Suprapubic skin (tissue), 4 donors: ENCODE measurements at regions not wholly inside any gene's neighbourhood (a gene's known extent, or its start where the extent isn't known, plus 50 kb on each side); places are given as distances from the start of the nearest gene placed in this dataset.

Experiments used
- DNase-seq, 2 donors: peaks; one replicate each; pipeline ENCODE4 v3.0.0-alpha.2; 2019; ENCODE audit warnings: low spot score in 2 of 2
- H3K27ac ChIP-seq: fragments of 200-600 bp; sonication (generic); one replicate; pipeline ENCODE4 v1.5.1; 2019
- H3K27me3 ChIP-seq: fragments of 200-600 bp; sonication (generic); one replicate; pipeline ENCODE4 v1.5.1; 2019
- H3K36me3 ChIP-seq: fragments of 200-600 bp; sonication (generic); one replicate; pipeline ENCODE4 v1.5.1; 2019
- H3K4me1 ChIP-seq: fragments of 200-600 bp; sonication (generic); one replicate; pipeline ENCODE4 v1.5.1; 2019
- H3K4me3 ChIP-seq: fragments of 200-600 bp; sonication (generic); one replicate; pipeline ENCODE4 v1.5.1; 2019; ENCODE audit warnings: mild to moderate bottlenecking
- H3K9me3 ChIP-seq: fragments of 200-600 bp; sonication (generic); one replicate; pipeline ENCODE4 v1.5.1; 2019
- CTCF ChIP-seq, 2 donors: fragments of 200-600 bp in 1 of 2; fragments of 450-650 bp in 1 of 2; sonication (generic) in 1 of 2; IDR thresholded peaks; one replicate each; pipeline ENCODE4 v1.5.1; 2016 to 2019; ENCODE audit warnings: antibody characterized with exemption in 2 of 2, mild to moderate bottlenecking in 1 of 2, moderate library complexity in 1 of 2
- EP300 ChIP-seq: sonication (generic); formaldehyde crosslinking; IDR thresholded peaks from one replicate; pipeline ENCODE4 v1.6.1; 2017; ENCODE audit warnings: antibody characterized with exemption
- POLR2A ChIP-seq, 2 donors: fragments of 450-650 bp; IDR thresholded peaks; one replicate each; pipeline ENCODE4 v1.6.1; 2017; ENCODE audit warnings: antibody characterized with exemption in 2 of 2, mild to moderate bottlenecking in 2 of 2, moderate library complexity in 2 of 2
- POLR2AphosphoS5 ChIP-seq, 3 donors: sonication (generic); formaldehyde crosslinking; IDR thresholded peaks; one replicate each; pipeline ENCODE4 v1.6.1; 2017; ENCODE audit warnings: antibody characterized with exemption in 3 of 3
- WGBS: methylation state at CpG from one replicate; pipeline ENCODE4 v1.1.5; 2018; 5-methylcytosine and 5-hydroxymethylcytosine counted together

GRCh38 chr4:29002151-29002550 is 1718.0 kb upstream of the PCDH7 start:
- H3K9me3 ChIP-seq: peaks cover 4% of the 10 kb centered on the region
- H3K4me1 ChIP-seq: no peaks in the 10 kb centered on the region
- H3K36me3 ChIP-seq: no peaks in the 10 kb centered on the region
- H3K27me3 ChIP-seq: no peaks in the 10 kb centered on the region
- H3K4me3 ChIP-seq: no peak overlapping the region
- no peak overlapping the region for H3K27ac ChIP-seq
- TF ChIP-seq POLR2AphosphoS5 (IDR thresholded peaks at IDR 0.05) (no peak), CTCF (IDR thresholded peaks at IDR 0.05) (no peak), POLR2A (IDR thresholded peaks at IDR 0.05) (no peak), EP300 (no peak)
- no peak for DNase-seq

- 75% methylated on average over 4 of the region's 4 CpGs for WGBS
- no peak for TF ChIP-seq EP300
- no peak for TF ChIP-seq CTCF (IDR thresholded peaks at IDR 0.05)
- no peak for TF ChIP-seq POLR2A (IDR thresholded peaks at IDR 0.05)
- no peak for TF ChIP-seq POLR2AphosphoS5 (IDR thresholded peaks at IDR 0.05)
- Histone ChIP-seq H3K27me3 (no peaks in the 10 kb centered on the region), H3K36me3 (no peaks in the 10 kb centered on the region), H3K9me3 (no peaks in the 10 kb centered on the region), H3K4me1 (no peaks in the 10 kb centered on the region), H3K4me3 (no peak overlapping the region), H3K27ac (no peak overlapping the region)
- no peak for DNase-seq
Measured at GRCh38 chr4:29005838-29006237, 1714.3 kb upstream of the PCDH7 start.

- Histone ChIP-seq H3K4me1 (no peaks in the 10 kb centered on the region), H3K4me3 (no peak overlapping the region), H3K27me3 (no peaks in the 10 kb centered on the region), H3K36me3 (no peaks in the 10 kb centered on the region), H3K27ac (no peak overlapping the region), H3K9me3 (no peaks in the 10 kb centered on the region)
- 55% methylated on average over 5 of the region's 5 CpGs for WGBS
- TF ChIP-seq CTCF (IDR thresholded peaks at IDR 0.05): no peak
- no peak for TF ChIP-seq EP300
- TF ChIP-seq POLR2A (IDR thresholded peaks at IDR 0.05): no peak
- no peak for TF ChIP-seq POLR2AphosphoS5 (IDR thresholded peaks at IDR 0.05)
- no peak for DNase-seq
Measured at GRCh38 chr4:29009908-29010307, 1710.3 kb upstream of the PCDH7 start.

GRCh38 chr4:29013341-29013740 is 1706.8 kb upstream of the PCDH7 start:
- DNase-seq: no peak
- H3K9me3 ChIP-seq: no peaks in the 10 kb centered on the region
- H3K27me3 ChIP-seq: no peaks in the 10 kb centered on the region
- no peak overlapping the region for H3K4me3 ChIP-seq
- TF ChIP-seq CTCF (IDR thresholded peaks at IDR 0.05) (no peak), POLR2AphosphoS5 (IDR thresholded peaks at IDR 0.05) (no peak), POLR2A (IDR thresholded peaks at IDR 0.05) (no peak), EP300 (no peak)
- WGBS: 63% methylated on average over 2 of the region's 2 CpGs
- no peak overlapping the region for H3K27ac ChIP-seq
- H3K36me3 ChIP-seq: no peaks in the 10 kb centered on the region
- H3K4me1 ChIP-seq: no peaks in the 10 kb centered on the region

- Histone ChIP-seq H3K27me3 (no peaks in the 10 kb centered on the region), H3K4me1 (no peaks in the 10 kb centered on the region), H3K9me3 (no peaks in the 10 kb centered on the region), H3K36me3 (no peaks in the 10 kb centered on the region), H3K27ac (no peak overlapping the region), H3K4me3 (no peak overlapping the region)
- 92% methylated on average over 4 of the region's 4 CpGs for WGBS
- no peak for DNase-seq
- TF ChIP-seq CTCF (IDR thresholded peaks at IDR 0.05) (no peak), POLR2A (IDR thresholded peaks at IDR 0.05) (no peak), POLR2AphosphoS5 (IDR thresholded peaks at IDR 0.05) (no peak), EP300 (no peak)
Measured at GRCh38 chr4:29014555-29014954, 1705.6 kb upstream of the PCDH7 start.
